ENCODE measurements at regions not wholly inside any gene's neighbourhood (a gene's known extent, or its start where the extent isn't known, plus 50 kb on each side); places are given as distances from the start of the nearest gene placed in this dataset.

DNA sequence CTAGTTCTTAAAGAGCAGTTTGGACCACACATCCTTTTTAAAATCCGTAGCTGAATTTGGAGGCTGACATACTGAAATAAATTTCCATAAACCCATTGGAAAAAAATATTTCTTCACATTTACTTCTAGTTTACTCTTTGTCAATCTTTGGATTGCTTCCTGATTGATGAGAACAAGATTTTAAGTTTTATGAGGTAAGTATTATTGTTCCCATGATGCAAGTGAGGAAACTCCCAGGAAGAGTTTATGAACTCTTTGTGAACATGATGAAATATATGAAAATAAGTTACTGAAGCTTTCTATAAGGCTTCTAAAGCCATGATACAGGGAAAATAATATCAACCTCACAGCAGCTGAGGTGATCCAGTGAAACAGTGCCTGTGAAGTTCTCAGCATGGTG, 320.0 kb downstream of the GJA1 start:
- Histone ChIP-seq H3K4me3 (no peak overlapping the region), H3K36me3 (no peaks in the 10 kb centered on the region), H3K4me1 (ENCODE audit: insufficient read depth) (no peaks in the 10 kb centered on the region), H3K27me3 (no peaks in the 10 kb centered on the region), H3K9me3 (no peaks in the 10 kb centered on the region), H3K27ac (no peak overlapping the region)
- intact Hi-C loops (cut with DNase I), result no loop called here
- TF ChIP-seq, protein P1, sequence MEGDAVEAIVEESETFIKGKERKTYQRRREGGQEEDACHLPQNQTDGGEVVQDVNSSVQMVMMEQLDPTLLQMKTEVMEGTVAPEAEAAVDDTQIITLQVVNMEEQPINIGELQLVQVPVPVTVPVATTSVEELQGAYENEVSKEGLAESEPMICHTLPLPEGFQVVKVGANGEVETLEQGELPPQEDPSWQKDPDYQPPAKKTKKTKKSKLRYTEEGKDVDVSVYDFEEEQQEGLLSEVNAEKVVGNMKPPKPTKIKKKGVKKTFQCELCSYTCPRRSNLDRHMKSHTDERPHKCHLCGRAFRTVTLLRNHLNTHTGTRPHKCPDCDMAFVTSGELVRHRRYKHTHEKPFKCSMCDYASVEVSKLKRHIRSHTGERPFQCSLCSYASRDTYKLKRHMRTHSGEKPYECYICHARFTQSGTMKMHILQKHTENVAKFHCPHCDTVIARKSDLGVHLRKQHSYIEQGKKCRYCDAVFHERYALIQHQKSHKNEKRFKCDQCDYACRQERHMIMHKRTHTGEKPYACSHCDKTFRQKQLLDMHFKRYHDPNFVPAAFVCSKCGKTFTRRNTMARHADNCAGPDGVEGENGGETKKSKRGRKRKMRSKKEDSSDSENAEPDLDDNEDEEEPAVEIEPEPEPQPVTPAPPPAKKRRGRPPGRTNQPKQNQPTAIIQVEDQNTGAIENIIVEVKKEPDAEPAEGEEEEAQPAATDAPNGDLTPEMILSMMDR (IDR thresholded peaks at IDR 0.05), result no peak
- TF ChIP-seq EP300 (IDR thresholded peaks at IDR 0.05), result no peak
- no peak for TF ChIP-seq POLR2A (IDR thresholded peaks at IDR 0.05)
- no peak for DNase-seq
- 85 to 100% (median 98%) methylated on average over 1 of the region's 1 CpG for WGBS, 3 donors

DNA sequence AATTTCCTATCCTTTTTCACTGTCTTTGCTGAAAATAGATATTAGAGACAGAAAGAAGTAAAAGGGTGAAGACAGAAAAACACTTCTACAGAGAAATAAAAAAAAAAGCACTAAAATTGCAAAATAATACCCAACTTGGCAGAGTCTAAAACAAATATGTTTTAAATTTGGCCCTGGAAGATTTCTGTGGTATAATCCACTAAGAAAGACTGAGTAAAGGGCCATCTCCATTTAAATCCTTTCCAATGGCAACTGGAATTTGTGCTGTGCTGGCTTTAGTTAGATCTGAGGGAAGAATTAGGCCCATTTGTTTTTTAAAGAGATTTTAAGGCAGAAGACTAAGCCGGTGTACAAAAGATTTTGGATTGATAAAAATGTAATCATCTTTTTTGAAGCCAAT, 321.2 kb downstream of the GJA1 start:
- no peaks in the 10 kb centered on the region for H3K27me3 ChIP-seq
- no peak overlapping the region for H3K4me3 ChIP-seq
- H3K9me3 ChIP-seq, result no peaks in the 10 kb centered on the region
- H3K27ac ChIP-seq, result no peak overlapping the region
- intact Hi-C loops (cut with DNase I), result no loop called here
- H3K4me1 ChIP-seq (ENCODE audit: insufficient read depth), result no peaks in the 10 kb centered on the region
- DNase-seq, result no peak
- no peaks in the 10 kb centered on the region for H3K36me3 ChIP-seq
- 15 to 54% (median 29%) methylated on average over 1 of the region's 1 CpG for WGBS, 3 donors
- no peak for TF ChIP-seq POLR2A (IDR thresholded peaks at IDR 0.05)
- TF ChIP-seq, protein P1 (IDR thresholded peaks at IDR 0.05), result no peak

DNA sequence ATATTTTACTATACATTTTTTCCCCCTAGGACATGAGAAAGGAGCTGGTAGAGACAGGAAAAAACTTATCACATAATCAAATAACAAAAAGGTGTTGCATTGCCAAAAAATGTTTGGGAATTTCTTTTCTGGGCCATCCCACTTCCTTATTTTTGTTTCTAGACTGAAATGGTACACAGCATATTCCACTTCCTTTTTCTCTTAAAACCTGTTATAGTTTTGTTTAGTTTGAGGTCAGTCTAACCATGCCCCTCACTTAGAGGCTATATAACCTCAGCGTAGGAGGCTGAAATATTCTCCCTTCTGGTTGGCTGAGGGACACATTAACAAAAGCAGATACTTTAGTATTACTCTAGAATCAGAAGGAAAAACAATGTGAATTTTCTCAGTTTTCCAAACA, 323.9 kb downstream of the GJA1 start:
- Histone ChIP-seq H3K27me3 (no peaks in the 10 kb centered on the region), H3K36me3 (no peaks in the 10 kb centered on the region), H3K9me3 (no peaks in the 10 kb centered on the region), H3K4me3 (no peak overlapping the region), H3K27ac (no peak overlapping the region), H3K4me1 (ENCODE audit: insufficient read depth) (no peaks in the 10 kb centered on the region)
- TF ChIP-seq POLR2A (IDR thresholded peaks at IDR 0.05), result no peak
- TF ChIP-seq, protein P1 (IDR thresholded peaks at IDR 0.05), result no peak
- no peak for TF ChIP-seq EP300 (IDR thresholded peaks at IDR 0.05)
- DNase-seq, result no peak
- intact Hi-C loops (cut with DNase I), result no loop called here
- WGBS, 3 donors, result 59 to 72% (median 61%) methylated on average over 1 of the region's 1 CpG

DNA sequence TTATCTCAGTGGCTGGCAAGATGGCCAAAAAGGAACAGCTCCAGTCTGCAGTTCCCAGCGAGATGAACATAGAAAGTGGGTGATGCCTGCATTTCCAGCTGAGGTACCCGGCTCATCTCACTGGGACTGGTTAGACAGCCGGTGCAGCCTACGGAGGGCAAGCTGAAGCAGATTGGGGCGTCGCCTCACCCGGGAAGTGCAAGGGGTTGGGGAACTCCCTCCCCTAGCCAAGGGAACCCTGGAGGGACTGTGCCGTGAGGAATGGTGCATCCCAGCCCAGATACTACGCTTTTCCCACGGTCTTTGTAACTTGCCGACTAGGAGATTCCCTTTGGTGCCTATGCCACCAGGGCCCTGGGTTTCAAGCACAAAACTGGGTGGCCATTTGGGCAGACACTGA, 324.7 kb downstream of the GJA1 start:
- no peak for TF ChIP-seq EP300 (IDR thresholded peaks at IDR 0.05)
- no peak for TF ChIP-seq POLR2A (IDR thresholded peaks at IDR 0.05)
- TF ChIP-seq, protein P1 (IDR thresholded peaks at IDR 0.05), result no peak

DNA sequence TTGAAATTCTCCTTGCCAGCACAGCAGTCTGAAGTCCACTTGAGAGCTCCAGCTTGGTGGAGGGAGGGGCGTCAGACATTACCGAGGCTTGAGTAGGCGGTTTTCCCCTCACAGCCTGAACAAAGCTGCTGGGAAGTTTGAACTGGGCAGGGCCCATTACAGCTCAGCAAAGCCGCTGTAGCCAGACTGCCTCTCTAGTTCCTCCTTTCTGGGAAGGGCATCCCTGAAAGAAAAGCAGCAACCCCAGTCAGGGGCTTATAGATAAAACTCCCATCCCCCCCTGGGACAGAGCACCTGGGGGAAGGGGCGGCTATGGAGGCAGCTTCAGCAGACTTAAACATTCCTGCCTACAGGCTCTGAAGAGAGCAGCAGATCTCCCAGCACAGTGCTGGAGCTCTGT, 325.3 kb downstream of the GJA1 start:
- H3K4me3 ChIP-seq, result no peak overlapping the region
- no peaks in the 10 kb centered on the region for H3K9me3 ChIP-seq
- DNase-seq, result no peak
- H3K36me3 ChIP-seq, result no peaks in the 10 kb centered on the region
- H3K4me1 ChIP-seq (ENCODE audit: insufficient read depth), result no peaks in the 10 kb centered on the region
- H3K27me3 ChIP-seq, result no peaks in the 10 kb centered on the region
- intact Hi-C loops (cut with DNase I), result no loop called here
- TF ChIP-seq, protein P1 (IDR thresholded peaks at IDR 0.05), result no peak
- TF ChIP-seq EP300 (IDR thresholded peaks at IDR 0.05), result no peak
- no peak for TF ChIP-seq POLR2A (IDR thresholded peaks at IDR 0.05)
- H3K27ac ChIP-seq, result no peak overlapping the region
- WGBS, 3 donors, result 71 to 89% (median 85%) methylated on average over 5 of the region's 5 CpGs

More for the DNA sequence above, 324.7 kb downstream of the GJA1 start:
- Histone ChIP-seq H3K27me3 (no peaks in the 10 kb centered on the region), H3K27ac (no peak overlapping the region), H3K9me3 (no peaks in the 10 kb centered on the region), H3K4me3 (no peak overlapping the region), H3K36me3 (no peaks in the 10 kb centered on the region), H3K4me1 (ENCODE audit: insufficient read depth) (no peaks in the 10 kb centered on the region)
- 83 to 86% (median 86%) methylated on average over 11 of the region's 11 CpGs for WGBS, 3 donors
- intact Hi-C loops (cut with DNase I), result no loop called here
- DNase-seq, result no peak

All from ovary (tissue), 7 donors.